ENCODE measurements at regions not wholly inside any gene's neighbourhood (a gene's known extent, or its start where the extent isn't known, plus 50 kb on each side); places are given as distances from the start of the nearest gene placed in this dataset.

DNA sequence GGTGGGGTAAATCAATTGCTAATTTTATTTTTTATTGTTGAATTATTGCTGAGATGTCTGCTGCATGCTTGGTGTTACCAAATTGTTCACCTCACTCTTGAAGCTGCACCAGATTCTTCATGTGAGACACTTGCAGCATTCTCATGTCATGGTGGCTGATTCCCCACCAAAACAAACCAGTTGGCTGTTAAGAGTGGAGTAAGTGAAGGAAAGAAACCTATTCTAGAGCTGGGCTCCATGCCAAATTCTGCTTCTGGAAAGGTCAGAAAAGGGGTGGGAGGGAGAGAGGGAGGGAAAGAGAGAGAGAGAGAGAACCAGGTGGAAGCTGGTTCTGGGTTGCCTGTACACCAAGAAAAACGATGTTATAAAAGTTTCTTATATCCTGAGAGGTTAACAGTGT lies 317.5 kb upstream of the THRB start:
- in situ Hi-C loops (cut with HindIII; ENCODE audit: low sequenced_read_pairs): no loop called here
- H3K4me3 ChIP-seq (ENCODE audit: low read depth, low read length): no peak overlapping the region
- TF ChIP-seq, protein P1, sequence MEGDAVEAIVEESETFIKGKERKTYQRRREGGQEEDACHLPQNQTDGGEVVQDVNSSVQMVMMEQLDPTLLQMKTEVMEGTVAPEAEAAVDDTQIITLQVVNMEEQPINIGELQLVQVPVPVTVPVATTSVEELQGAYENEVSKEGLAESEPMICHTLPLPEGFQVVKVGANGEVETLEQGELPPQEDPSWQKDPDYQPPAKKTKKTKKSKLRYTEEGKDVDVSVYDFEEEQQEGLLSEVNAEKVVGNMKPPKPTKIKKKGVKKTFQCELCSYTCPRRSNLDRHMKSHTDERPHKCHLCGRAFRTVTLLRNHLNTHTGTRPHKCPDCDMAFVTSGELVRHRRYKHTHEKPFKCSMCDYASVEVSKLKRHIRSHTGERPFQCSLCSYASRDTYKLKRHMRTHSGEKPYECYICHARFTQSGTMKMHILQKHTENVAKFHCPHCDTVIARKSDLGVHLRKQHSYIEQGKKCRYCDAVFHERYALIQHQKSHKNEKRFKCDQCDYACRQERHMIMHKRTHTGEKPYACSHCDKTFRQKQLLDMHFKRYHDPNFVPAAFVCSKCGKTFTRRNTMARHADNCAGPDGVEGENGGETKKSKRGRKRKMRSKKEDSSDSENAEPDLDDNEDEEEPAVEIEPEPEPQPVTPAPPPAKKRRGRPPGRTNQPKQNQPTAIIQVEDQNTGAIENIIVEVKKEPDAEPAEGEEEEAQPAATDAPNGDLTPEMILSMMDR (IDR thresholded peaks at IDR 0.05; ENCODE audit: low read depth, low read length, missing control alignments): no peak
- no peak for DNase-seq (ENCODE audit: low read depth)

DNA sequence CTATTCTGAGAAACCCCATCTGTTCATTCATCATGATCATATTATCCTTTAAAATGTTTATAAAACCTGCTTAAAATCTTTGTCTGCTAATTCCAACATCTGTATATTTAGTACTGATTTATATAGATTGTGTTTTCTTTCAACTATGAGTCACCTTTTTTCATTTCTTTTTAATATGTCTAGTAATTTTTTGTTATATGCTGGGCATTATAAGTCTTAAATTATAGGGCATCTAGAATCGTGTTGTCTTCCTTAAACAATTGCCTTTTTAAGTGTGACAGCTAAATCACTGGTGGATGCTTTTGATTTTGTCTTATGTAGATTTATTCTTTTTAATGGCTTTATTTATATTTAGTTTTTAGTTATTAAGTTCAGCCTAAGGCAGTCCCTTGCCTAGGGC lies 323.4 kb upstream of the THRB start:
- in situ Hi-C loops (cut with HindIII; ENCODE audit: low sequenced_read_pairs): no loop called here
- TF ChIP-seq, protein P1 (IDR thresholded peaks at IDR 0.05; ENCODE audit: low read depth, low read length, missing control alignments): no peak
- DNase-seq (ENCODE audit: low read depth): no peak
- H3K4me3 ChIP-seq (ENCODE audit: low read depth, low read length): no peak overlapping the region

DNA sequence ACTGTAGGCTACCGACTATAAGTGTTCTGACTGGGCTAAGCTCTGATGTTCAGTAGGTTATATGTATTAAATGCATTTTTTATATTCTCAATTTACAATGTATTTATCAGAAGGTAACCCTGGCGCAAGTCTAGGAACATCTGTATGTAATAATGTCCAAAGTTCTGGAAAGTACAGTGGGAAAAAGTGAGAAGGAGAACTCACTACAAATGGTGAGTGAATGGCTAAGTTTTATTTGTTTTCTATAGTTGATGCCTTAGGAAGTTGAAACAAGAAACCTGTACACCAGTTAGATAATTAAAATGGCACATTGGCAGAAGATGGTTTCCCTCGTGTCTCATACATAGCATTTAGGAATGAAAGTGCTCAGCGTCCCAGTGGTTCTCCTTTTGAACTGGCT lies 333.4 kb upstream of the THRB start:
- TF ChIP-seq, protein P1 (IDR thresholded peaks at IDR 0.05; ENCODE audit: low read depth, low read length, missing control alignments): no peak
- in situ Hi-C loops (cut with HindIII; ENCODE audit: low sequenced_read_pairs): no loop called here
- no peak overlapping the region for H3K4me3 ChIP-seq (ENCODE audit: low read depth, low read length)
- DNase-seq (ENCODE audit: low read depth): no peak

DNA sequence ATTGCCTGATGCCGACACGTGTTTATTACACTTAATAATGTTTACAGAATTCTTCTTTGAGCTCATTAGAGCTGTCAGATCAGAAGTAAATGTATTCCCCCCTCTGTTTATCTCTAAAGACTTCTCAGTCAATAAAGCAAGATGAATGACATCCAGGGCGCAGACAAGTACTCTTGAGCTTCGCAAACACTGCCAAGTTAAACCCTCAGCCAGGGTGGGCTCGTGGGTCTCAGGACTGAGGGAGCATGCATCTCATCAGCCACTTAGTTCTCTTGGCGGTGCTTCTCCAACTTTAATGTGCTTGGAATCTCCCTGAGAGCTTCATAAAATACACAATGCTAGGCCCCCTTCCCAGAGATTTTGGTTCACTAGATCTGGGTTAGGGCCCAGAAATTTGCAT lies 333.9 kb upstream of the THRB start:
- DNase-seq (ENCODE audit: low read depth): no peak
- H3K4me3 ChIP-seq (ENCODE audit: low read depth, low read length): peak overlapping the region; percentile 47
- TF ChIP-seq, protein P1 (IDR thresholded peaks at IDR 0.05; ENCODE audit: low read depth, low read length, missing control alignments): no peak
- in situ Hi-C loops (cut with HindIII; ENCODE audit: low sequenced_read_pairs): no loop called here

DNA sequence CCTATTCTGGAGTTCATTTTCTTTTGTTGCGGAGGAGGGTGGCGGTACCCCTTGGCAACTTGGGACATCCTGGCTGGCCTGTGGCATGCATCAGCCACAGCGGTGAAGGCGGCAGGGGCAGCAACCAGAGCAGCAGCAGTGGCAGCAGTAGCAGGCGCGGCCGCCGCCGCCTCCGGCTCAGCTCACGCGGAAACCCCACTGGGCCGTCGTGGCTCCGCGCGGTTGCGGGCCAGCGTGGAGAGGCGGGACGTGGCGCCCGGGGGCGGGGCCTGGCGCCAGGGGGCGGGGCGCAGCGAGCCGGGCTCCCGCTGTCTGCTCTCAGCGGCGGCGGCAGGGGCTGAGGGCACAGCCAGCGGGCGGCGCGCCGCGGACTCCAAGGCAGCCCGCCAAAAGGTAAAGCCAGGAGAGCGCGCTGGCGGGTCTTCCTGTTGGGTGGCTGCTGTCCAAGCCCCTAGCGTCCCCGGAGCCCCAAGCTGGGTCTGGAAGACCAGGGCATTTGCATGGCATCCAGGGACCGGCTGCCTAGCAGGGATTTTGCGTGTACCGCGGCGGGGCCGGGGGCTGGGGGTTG lies 334.4 kb upstream of the THRB start:
- H3K4me3 ChIP-seq (ENCODE audit: low read depth, low read length): peak overlapping the region; percentile 47
- TF ChIP-seq, protein P1 (IDR thresholded peaks at IDR 0.05; ENCODE audit: low read depth, low read length, missing control alignments): no peak
- no peak for DNase-seq (ENCODE audit: low read depth)
- in situ Hi-C loops (cut with HindIII; ENCODE audit: low sequenced_read_pairs): no loop called here

DNA sequence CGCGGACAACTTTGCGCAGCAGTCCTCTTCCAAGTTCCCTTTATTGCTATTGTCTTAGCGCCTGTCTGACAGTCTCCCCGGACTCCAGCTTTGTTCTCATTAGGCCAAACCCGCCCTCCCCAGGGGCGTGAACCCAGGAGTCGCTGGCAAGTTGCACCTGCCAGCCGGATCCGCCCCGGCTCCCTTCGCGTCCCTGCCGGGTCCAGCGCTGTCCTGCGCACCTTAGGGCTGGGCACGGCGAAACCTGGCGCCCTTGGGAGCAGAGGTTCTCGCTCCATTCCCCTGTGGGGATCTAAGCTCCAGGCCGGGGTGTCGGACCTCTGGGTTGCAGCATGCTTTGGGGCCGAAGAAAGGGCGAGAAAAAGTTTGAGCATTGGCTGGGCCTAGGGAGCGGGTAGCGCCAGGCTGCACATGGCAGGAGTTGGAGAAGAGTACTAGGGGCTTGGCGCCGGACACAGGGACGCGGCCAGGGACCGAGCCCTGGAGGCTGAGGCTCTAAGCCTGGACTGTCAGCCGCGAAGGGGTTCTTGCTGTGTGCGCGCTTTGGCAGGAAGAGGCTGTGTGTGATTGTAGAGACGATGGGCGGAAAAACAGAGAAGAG lies 335.1 kb upstream of the THRB start:
- TF ChIP-seq, protein P1 (IDR thresholded peaks at IDR 0.05; ENCODE audit: low read depth, low read length, missing control alignments): no peak
- H3K4me3 ChIP-seq (ENCODE audit: low read depth, low read length): peak overlapping the region; percentile 47
- DNase-seq (ENCODE audit: low read depth): no peak
- in situ Hi-C loops (cut with HindIII; ENCODE audit: low sequenced_read_pairs): no loop called here

All from astrocyte of the cerebellum (primary cell).